ENCODE measurements at regions not wholly inside any gene's neighbourhood (a gene's known extent, or its start where the extent isn't known, plus 50 kb on each side); places are given as distances from the start of the nearest gene placed in this dataset.

DNA sequence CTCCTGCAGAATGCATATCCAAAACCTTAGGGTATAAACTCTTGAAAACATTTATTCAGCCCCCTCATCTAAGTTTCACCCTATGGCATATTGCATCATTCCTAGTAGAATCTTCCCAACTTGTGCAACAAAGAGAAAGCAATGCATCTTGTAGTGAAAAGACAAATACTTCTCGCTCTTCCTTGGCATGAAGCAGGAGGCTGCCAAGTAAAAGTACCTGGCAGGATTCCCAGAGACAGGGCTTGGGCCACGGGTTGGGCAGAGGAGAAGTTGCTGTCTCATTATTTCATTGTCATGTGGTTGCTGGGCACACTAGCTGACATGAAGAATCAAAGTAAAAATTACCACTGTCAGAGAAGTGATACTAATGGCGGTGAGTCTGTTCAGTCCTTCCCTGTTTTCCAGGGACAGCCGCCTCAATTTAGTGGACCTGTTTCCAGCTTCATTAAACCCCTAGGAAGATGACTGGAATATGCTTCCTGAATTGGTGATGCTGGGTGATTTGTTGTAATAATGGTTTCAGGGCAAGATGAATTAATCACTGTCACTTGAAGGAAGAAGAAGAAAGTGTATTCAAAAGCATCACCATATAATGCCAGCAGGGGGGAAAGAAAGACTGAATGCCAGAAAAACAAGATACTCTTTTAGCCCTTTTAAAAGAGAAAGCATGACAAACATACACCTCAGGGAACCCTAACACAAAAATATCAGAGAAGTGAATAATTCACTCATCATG lies 380.5 kb upstream of the IGFBP7 start:
- Histone ChIP-seq H3K9me3 (no peaks in the 10 kb centered on the region), H3K27ac (no peak overlapping the region), H3K27me3 (no peaks in the 10 kb centered on the region), H3K36me3 (no peaks in the 10 kb centered on the region), H3K4me3 (no peak overlapping the region), H3K4me1 (no peaks in the 10 kb centered on the region)
- TF ChIP-seq POLR2AphosphoS5 (IDR thresholded peaks at IDR 0.05; ENCODE audit: insufficient read depth in 1 of 2, low read depth in 1 of 2), result no peak
- TF ChIP-seq POLR2A (IDR thresholded peaks at IDR 0.05), result no peak
- TF ChIP-seq, protein P1, sequence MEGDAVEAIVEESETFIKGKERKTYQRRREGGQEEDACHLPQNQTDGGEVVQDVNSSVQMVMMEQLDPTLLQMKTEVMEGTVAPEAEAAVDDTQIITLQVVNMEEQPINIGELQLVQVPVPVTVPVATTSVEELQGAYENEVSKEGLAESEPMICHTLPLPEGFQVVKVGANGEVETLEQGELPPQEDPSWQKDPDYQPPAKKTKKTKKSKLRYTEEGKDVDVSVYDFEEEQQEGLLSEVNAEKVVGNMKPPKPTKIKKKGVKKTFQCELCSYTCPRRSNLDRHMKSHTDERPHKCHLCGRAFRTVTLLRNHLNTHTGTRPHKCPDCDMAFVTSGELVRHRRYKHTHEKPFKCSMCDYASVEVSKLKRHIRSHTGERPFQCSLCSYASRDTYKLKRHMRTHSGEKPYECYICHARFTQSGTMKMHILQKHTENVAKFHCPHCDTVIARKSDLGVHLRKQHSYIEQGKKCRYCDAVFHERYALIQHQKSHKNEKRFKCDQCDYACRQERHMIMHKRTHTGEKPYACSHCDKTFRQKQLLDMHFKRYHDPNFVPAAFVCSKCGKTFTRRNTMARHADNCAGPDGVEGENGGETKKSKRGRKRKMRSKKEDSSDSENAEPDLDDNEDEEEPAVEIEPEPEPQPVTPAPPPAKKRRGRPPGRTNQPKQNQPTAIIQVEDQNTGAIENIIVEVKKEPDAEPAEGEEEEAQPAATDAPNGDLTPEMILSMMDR (IDR thresholded peaks at IDR 0.05), result no peak
- no peak for DNase-seq (ENCODE audit: extremely low spot score in 2 of 2)
- intact Hi-C loops (cut with DNase I), result no loop called here

DNA sequence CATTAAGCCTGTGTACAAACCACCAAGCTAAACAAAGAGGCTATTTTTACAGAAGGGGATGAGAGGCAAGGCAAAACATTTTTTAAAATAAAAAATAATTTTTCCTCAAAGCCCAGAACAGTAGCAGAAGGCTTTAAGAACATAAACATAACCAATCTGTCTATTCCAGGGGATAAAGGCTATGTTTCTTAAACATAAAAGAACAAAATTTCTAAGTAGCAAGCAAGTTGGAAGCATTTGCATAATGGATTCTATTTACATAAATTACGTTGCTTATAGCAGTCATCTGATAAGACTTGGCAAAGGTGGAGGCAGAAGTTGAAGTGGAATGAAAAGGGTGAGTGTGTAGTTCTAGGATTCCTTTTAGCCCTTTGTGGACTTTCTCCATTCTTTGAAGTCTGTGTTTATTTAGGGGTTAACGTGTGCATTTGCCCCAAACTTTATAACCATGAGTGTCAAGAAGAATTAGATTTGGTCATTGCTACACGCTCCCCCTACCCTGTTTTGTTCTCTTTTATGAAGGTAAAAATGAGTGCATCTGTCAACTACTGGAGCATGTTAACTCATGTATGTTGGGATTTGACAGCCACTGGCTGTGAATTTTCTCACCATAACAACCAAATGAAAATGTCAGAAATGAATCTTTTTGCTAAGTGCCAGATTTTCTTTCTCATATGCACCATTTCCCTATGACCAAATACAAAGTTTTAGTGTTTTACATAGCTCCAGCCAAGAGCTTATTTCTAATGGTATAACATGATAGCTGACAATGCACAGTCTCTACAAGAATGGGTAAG lies 378.4 kb upstream of the IGFBP7 start:
- H3K27ac ChIP-seq, result no peak overlapping the region
- no peak for DNase-seq (ENCODE audit: extremely low spot score in 2 of 2)
- no peaks in the 10 kb centered on the region for H3K9me3 ChIP-seq
- H3K4me3 ChIP-seq, result no peak overlapping the region
- H3K4me1 ChIP-seq, result no peaks in the 10 kb centered on the region
- TF ChIP-seq, protein P1 (IDR thresholded peaks at IDR 0.05), result no peak
- no peak for TF ChIP-seq POLR2A (IDR thresholded peaks at IDR 0.05)
- no peak for TF ChIP-seq POLR2AphosphoS5 (IDR thresholded peaks at IDR 0.05; ENCODE audit: insufficient read depth in 1 of 2, low read depth in 1 of 2)
- H3K36me3 ChIP-seq, result no peaks in the 10 kb centered on the region
- no peaks in the 10 kb centered on the region for H3K27me3 ChIP-seq
- intact Hi-C loops (cut with DNase I), result no loop called here

DNA sequence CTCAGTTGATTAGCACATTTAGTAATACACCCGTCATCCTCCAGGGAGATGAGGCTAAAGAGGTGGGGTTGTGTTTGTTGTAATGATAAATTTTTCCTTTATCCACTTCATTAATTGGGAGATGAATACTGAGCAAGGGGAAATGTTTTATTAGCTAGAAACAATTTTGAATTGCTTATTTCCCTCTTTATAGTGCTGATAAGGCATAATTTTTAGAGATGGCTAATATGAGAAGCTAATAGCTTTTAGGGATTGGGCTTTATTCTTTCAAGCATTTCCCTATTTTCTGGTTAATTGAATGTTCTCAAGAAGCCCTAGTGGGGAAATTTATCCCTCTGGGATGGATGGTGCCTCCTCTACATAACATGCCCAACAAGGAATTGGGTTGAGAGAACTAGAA lies 365.2 kb upstream of the IGFBP7 start:
- no peaks in the 10 kb centered on the region for H3K36me3 ChIP-seq
- intact Hi-C loops (cut with DNase I), result no loop called here
- H3K4me1 ChIP-seq, result no peaks in the 10 kb centered on the region
- no peaks in the 10 kb centered on the region for H3K9me3 ChIP-seq
- H3K27ac ChIP-seq, result no peak overlapping the region
- no peak for DNase-seq (ENCODE audit: extremely low spot score in 2 of 2)
- no peaks in the 10 kb centered on the region for H3K27me3 ChIP-seq
- TF ChIP-seq POLR2AphosphoS5 (IDR thresholded peaks at IDR 0.05; ENCODE audit: insufficient read depth in 1 of 2, low read depth in 1 of 2) (no peak), POLR2A (IDR thresholded peaks at IDR 0.05) (no peak)
- TF ChIP-seq, protein P1 (IDR thresholded peaks at IDR 0.05), result no peak
- H3K4me3 ChIP-seq, result no peak overlapping the region

DNA sequence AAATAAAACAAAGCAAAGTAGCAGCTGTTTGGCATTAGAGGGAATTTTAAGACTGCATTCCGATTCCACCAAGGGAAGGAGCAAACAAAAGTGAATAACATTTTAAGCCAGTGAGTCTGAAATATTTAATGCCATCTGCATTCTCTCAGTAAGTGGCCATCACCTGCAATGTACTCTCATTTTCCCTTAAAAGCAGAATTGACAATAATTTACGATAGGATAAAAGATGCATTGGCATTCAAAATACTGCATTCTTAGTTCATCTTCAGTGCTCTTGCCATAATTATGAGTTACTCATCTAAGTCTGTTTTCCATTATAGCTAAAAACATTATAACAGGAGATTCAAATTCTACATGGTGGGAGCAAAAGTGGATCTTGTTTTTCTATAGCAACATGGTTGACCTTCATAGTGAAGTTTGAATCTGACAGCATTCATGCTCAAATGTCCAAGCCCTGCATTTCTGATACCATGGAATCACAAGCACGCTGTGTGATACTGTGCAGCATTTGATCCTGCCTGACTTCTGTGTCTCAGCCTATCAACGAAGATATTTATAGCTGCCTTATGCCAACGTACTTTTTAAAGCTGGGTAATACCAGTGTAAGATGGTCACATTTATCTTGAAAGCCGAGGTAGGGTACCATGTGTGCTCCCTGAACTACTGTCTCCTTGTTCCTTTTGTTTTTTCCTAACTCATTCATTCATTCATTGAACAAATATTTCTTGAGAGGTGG lies 355.3 kb upstream of the IGFBP7 start:
- intact Hi-C loops (cut with DNase I), result no loop called here
- Histone ChIP-seq H3K27ac (no peak overlapping the region), H3K27me3 (no peaks in the 10 kb centered on the region), H3K36me3 (no peaks in the 10 kb centered on the region), H3K4me3 (no peak overlapping the region), H3K9me3 (no peaks in the 10 kb centered on the region), H3K4me1 (no peaks in the 10 kb centered on the region)
- TF ChIP-seq POLR2A (IDR thresholded peaks at IDR 0.05) (no peak), POLR2AphosphoS5 (IDR thresholded peaks at IDR 0.05; ENCODE audit: insufficient read depth in 1 of 2, low read depth in 1 of 2) (no peak)
- TF ChIP-seq, protein P1 (IDR thresholded peaks at IDR 0.05), result no peak
- no peak for DNase-seq (ENCODE audit: extremely low spot score in 2 of 2)
